ENCODE measurements at regions not wholly inside any gene's neighbourhood (a gene's known extent, or its start where the extent isn't known, plus 50 kb on each side); places are given as distances from the start of the nearest gene placed in this dataset.

- ChIA-PET POLR2A (no interaction called here), CTCF (ENCODE audit: low intra/inter-chr PET ratio, low total read pairs) (no interaction called here)
- BruUV-seq (replicated peaks) = no TSS peak
Observed at GRCh38 chr4:126427853-126428252, 1113.1 kb downstream of the FAT4 start.

More at GRCh38 chr4:126427853-126428252, 1113.1 kb downstream of the FAT4 start:
- intact Hi-C loops (cut with micrococcal nuclease; ENCODE audit: unreplicated experiment) (no loop called here), in situ Hi-C loops (cut with HindIII; ENCODE audit: extremely low pct_ligation_motif_present, low pct_unique_long_range_greater_than_20kb) (no loop called here)
- Histone ChIP-seq H3K36me3 (replicated peaks in 1 of 2; ENCODE audit: control insufficient read depth in 1 of 2, insufficient read depth in 2 of 2, low read length in 2 of 2) (no peaks in the 10 kb centered on the region), H3K9me3 (ENCODE audit: low read length) (no peaks in the 10 kb centered on the region), H3K9ac (ENCODE audit: insufficient read depth, low read depth, low read length) (no peak overlapping the region), H3K4me1 (ENCODE audit: insufficient read depth, low read length) (no peaks in the 10 kb centered on the region), H2AFZ (ENCODE audit: low read length) (no peak overlapping the region), H3K27ac (ENCODE audit: extremely low read length, insufficient read depth, low read length) (no peak overlapping the region), H3K4me2 (ENCODE audit: low read depth, low read length) (no peak overlapping the region), H3K4me3 (replicated peaks in 1 of 3; ENCODE audit: insufficient read depth in 1 of 3, low read depth in 2 of 3, low read length in 3 of 3) (no peak overlapping the region), H4K20me1 (ENCODE audit: insufficient read depth, low read length) (no peaks in the 10 kb centered on the region), H3K27me3 (ENCODE audit: control insufficient read depth in 1 of 2, insufficient read depth in 2 of 2, low read length in 2 of 2) (no peaks in the 10 kb centered on the region), H3K79me2 (ENCODE audit: insufficient read depth, low read length) (no peaks in the 10 kb centered on the region)
- DNase-seq (ENCODE audit: low spot score) = no peak
- FAIRE-seq = no peak
- no peak for TF ChIP-seq KDM4B (CRISPR knock-in tag; IDR thresholded peaks at IDR 0.05)
- no peak for TF ChIP-seq ZNF253 (CRISPR knock-in tag; IDR thresholded peaks at IDR 0.05; ENCODE audit: borderline replicate concordance)
- no peak for TF ChIP-seq PAWR (CRISPR knock-in tag; IDR thresholded peaks at IDR 0.05; ENCODE audit: borderline replicate concordance)
- no peak for TF ChIP-seq ZBTB33 (CRISPR knock-in tag; IDR thresholded peaks at IDR 0.05)
- no peak for TF ChIP-seq ERF (CRISPR knock-in tag; IDR thresholded peaks at IDR 0.05)
- no peak for TF ChIP-seq BRF2 (CRISPR knock-in tag; IDR thresholded peaks at IDR 0.05)
- no peak for TF ChIP-seq ZNF207 (IDR thresholded peaks at IDR 0.05; ENCODE audit: borderline replicate concordance)
- TF ChIP-seq CAMTA2 (CRISPR knock-in tag; IDR thresholded peaks at IDR 0.05; ENCODE audit: borderline replicate concordance) = no peak
- no peak for TF ChIP-seq HIVEP1 (CRISPR knock-in tag; IDR thresholded peaks at IDR 0.05)
- TF ChIP-seq YY1 (IDR thresholded peaks at IDR 0.05; ENCODE audit: insufficient read depth, insufficient replicate concordance, low read depth, low read length) = no peak
- no peak for TF ChIP-seq LRRFIP1 (CRISPR knock-in tag; conservative IDR thresholded peaks at IDR 0.05)
- TF ChIP-seq SRF (IDR thresholded peaks at IDR 0.05; ENCODE audit: low read depth, low read length) = no peak
- TF ChIP-seq GATAD1 (CRISPR knock-in tag; IDR thresholded peaks at IDR 0.05) = no peak
- no peak for TF ChIP-seq KLF13 (CRISPR knock-in tag; IDR thresholded peaks at IDR 0.05)
- no peak for TF ChIP-seq ZNF562 (CRISPR knock-in tag; IDR thresholded peaks at IDR 0.05; ENCODE audit: borderline replicate concordance)
- TF ChIP-seq ZNF674 (CRISPR knock-in tag; IDR thresholded peaks at IDR 0.05; ENCODE audit: low read depth) = no peak
- TF ChIP-seq MAX (IDR thresholded peaks at IDR 0.05) = no peak
- no peak for TF ChIP-seq HDAC1 (CRISPR knock-in tag; IDR thresholded peaks at IDR 0.05)
- no peak for TF ChIP-seq ZNF672 (CRISPR knock-in tag; IDR thresholded peaks at IDR 0.05)
- no peak for TF ChIP-seq THAP8 (CRISPR knock-in tag; IDR thresholded peaks at IDR 0.05; ENCODE audit: borderline replicate concordance)
- ATAC-seq = no peak
- 0% methylated on average over 4 of the region's 4 CpGs for WGBS (ENCODE audit: low lambda C conversion rate)
